K562 (cell line): ENCODE measurements at regions not wholly inside any gene's neighbourhood (a gene's known extent, or its start where the extent isn't known, plus 50 kb on each side); places are given as distances from the start of the nearest gene placed in this dataset.

Experiments used
- ASH1L ChIP-seq: fragments of 450-650 bp; IDR thresholded peaks from 2 replicates; pipeline ENCODE4 v1.6.1; 2018; ENCODE audit warnings: borderline replicate concordance, mild to moderate bottlenecking, low read depth; ENCODE audit not compliant: partially characterized antibody
- ESRRA ChIP-seq: fragments of 450-650 bp; IDR thresholded peaks from 2 replicates; pipeline ENCODE4 v1.6.1; 2014; ENCODE audit warnings: low read depth, mild to moderate bottlenecking, moderate library complexity, borderline replicate concordance
- FOXA1 ChIP-seq: fragments of 450-650 bp; IDR thresholded peaks from 2 replicates; pipeline ENCODE4 v1.6.1; 2016; ENCODE audit warnings: mild to moderate bottlenecking, borderline replicate concordance
- GATAD2B ChIP-seq: fragments of 450-650 bp; IDR thresholded peaks from 2 replicates; pipeline ENCODE4 v1.6.1; 2017; ENCODE audit warnings: mild to moderate bottlenecking, borderline replicate concordance
- KLF1 ChIP-seq: fragments of 450-650 bp; IDR thresholded peaks from 2 replicates; pipeline ENCODE4 v1.6.1; 2016; ENCODE audit warnings: missing genetic modification characterization, missing compliant biosample characterization
- MCM7 ChIP-seq, 2 experiments: fragments of 450-650 bp; IDR thresholded peaks; 2 replicates each; pipeline ENCODE4 v1.6.1; 2016 to 2018
- NEUROD1 ChIP-seq: fragments of 150-350 bp; IDR thresholded peaks from 2 replicates; pipeline ENCODE4 v1.6.1; 2014; ENCODE audit warnings: borderline replicate concordance, low read length, low read depth; ENCODE audit not compliant: partially characterized antibody
- POLR2AphosphoS5 ChIP-seq: IDR thresholded peaks from 2 replicates; pipeline ENCODE4 v1.6.1; 2011; ENCODE audit warnings: mild to moderate bottlenecking, low read depth, low read length, moderate library complexity; ENCODE audit not compliant: control insufficient read depth, insufficient read depth
- RFX5 ChIP-seq: IDR thresholded peaks from 2 replicates; pipeline ENCODE4 v1.6.1; 2011; ENCODE audit warnings: low read depth, mild to moderate bottlenecking, improper control_type of control experiment, low read length
- SIRT6 ChIP-seq: IDR thresholded peaks from one replicate; pipeline ENCODE4 v1.6.1; 2012; ENCODE audit warnings: low read depth, mild to moderate bottlenecking, control low read depth, inconsistent platforms, low read length, moderate library complexity
- XRCC3 ChIP-seq: fragments of 450-650 bp; IDR thresholded peaks from 2 replicates; pipeline ENCODE4 v1.6.1; 2017; ENCODE audit warnings: mild to moderate bottlenecking, moderate library complexity
- TF ChIP-seq, protein P1 (sequence below): sonication (generic); formaldehyde crosslinking; IDR thresholded peaks from 2 replicates; pipeline ENCODE4 v1.8.0; 2023; ENCODE audit warnings: missing genetic modification reagents, mild to moderate bottlenecking, borderline replicate concordance
- TF ChIP-seq, protein P2 (sequence below): fragments of 250-450 bp; sonication (Bioruptor Pico); IDR thresholded peaks from 2 replicates; pipeline ENCODE4 v1.5.0; 2020; ENCODE audit warnings: mild to moderate bottlenecking, borderline replicate concordance

DNA sequence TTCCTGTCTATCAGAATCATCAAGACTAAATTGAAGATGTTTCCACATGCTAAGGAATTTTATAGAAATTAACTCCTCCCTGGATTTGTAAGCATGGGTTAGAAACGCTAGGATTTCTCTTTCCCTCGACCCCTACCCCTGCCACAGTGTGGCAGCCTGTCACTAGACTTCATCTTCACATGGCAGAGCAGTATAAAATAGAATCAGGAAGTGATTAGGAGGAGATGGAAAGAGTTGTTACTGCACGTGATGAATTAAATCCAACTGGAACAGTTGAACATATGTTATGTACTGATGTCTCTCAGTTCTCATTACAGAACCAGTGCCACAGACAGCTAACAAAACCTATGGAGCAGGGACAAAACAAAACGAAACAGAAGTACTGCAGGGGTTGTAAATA lies 130.0 kb upstream of the BNIP2 start (continued):
- TF ChIP-seq ESRRA, result no peak
- no peak for TF ChIP-seq MCM7 (IDR thresholded peaks at IDR 0.05)
- TF ChIP-seq, protein P1, sequence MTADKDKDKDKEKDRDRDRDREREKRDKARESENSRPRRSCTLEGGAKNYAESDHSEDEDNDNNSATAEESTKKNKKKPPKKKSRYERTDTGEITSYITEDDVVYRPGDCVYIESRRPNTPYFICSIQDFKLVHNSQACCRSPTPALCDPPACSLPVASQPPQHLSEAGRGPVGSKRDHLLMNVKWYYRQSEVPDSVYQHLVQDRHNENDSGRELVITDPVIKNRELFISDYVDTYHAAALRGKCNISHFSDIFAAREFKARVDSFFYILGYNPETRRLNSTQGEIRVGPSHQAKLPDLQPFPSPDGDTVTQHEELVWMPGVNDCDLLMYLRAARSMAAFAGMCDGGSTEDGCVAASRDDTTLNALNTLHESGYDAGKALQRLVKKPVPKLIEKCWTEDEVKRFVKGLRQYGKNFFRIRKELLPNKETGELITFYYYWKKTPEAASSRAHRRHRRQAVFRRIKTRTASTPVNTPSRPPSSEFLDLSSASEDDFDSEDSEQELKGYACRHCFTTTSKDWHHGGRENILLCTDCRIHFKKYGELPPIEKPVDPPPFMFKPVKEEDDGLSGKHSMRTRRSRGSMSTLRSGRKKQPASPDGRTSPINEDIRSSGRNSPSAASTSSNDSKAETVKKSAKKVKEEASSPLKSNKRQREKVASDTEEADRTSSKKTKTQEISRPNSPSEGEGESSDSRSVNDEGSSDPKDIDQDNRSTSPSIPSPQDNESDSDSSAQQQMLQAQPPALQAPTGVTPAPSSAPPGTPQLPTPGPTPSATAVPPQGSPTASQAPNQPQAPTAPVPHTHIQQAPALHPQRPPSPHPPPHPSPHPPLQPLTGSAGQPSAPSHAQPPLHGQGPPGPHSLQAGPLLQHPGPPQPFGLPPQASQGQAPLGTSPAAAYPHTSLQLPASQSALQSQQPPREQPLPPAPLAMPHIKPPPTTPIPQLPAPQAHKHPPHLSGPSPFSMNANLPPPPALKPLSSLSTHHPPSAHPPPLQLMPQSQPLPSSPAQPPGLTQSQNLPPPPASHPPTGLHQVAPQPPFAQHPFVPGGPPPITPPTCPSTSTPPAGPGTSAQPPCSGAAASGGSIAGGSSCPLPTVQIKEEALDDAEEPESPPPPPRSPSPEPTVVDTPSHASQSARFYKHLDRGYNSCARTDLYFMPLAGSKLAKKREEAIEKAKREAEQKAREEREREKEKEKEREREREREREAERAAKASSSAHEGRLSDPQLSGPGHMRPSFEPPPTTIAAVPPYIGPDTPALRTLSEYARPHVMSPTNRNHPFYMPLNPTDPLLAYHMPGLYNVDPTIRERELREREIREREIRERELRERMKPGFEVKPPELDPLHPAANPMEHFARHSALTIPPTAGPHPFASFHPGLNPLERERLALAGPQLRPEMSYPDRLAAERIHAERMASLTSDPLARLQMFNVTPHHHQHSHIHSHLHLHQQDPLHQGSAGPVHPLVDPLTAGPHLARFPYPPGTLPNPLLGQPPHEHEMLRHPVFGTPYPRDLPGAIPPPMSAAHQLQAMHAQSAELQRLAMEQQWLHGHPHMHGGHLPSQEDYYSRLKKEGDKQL, result no peak
- TF ChIP-seq, protein P2, sequence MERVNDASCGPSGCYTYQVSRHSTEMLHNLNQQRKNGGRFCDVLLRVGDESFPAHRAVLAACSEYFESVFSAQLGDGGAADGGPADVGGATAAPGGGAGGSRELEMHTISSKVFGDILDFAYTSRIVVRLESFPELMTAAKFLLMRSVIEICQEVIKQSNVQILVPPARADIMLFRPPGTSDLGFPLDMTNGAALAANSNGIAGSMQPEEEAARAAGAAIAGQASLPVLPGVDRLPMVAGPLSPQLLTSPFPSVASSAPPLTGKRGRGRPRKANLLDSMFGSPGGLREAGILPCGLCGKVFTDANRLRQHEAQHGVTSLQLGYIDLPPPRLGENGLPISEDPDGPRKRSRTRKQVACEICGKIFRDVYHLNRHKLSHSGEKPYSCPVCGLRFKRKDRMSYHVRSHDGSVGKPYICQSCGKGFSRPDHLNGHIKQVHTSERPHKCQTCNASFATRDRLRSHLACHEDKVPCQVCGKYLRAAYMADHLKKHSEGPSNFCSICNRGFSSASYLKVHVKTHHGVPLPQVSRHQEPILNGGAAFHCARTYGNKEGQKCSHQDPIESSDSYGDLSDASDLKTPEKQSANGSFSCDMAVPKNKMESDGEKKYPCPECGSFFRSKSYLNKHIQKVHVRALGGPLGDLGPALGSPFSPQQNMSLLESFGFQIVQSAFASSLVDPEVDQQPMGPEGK (CRISPR knock-in tag), result no peak
- no peak for TF ChIP-seq NEUROD1
- TF ChIP-seq KLF1 (tag), result no peak
- no peak for TF ChIP-seq POLR2AphosphoS5
- TF ChIP-seq SIRT6, result no peak
- TF ChIP-seq RFX5, result no peak
- no peak for TF ChIP-seq XRCC3
- no peak for TF ChIP-seq ASH1L
- no peak for TF ChIP-seq GATAD2B
- TF ChIP-seq FOXA1, result no peak
